Astrocyte of the spinal cord (primary cell): ENCODE measurements at regions not wholly inside any gene's neighbourhood (a gene's known extent, or its start where the extent isn't known, plus 50 kb on each side); places are given as distances from the start of the nearest gene placed in this dataset.
A peak's percentile ranks its signal among the peaks of the same experiment; 100 is the strongest.

Source experiments
- DNase-seq: peaks from one replicate; pipeline ENCODE4 v3.0.0; 2011; ENCODE audit warnings: low read depth, low spot score
- H3K4me3 ChIP-seq: 2 replicates; pipeline ENCODE4 v1.5.1; 2011; ENCODE audit warnings: low read depth, mild to moderate bottlenecking, low read length, moderate library complexity
- in situ Hi-C: cut with HindIII; loops from 2 replicates; pipeline ENCODE4 v1.10.0; 2017; ENCODE audit warnings: low sequenced_read_pairs
- TF ChIP-seq, protein P1 (sequence below): IDR thresholded peaks from 2 replicates; pipeline ENCODE4 v1.5.1; 2012; ENCODE audit warnings: low read depth, mild to moderate bottlenecking, low read length, inconsistent platforms

DNA sequence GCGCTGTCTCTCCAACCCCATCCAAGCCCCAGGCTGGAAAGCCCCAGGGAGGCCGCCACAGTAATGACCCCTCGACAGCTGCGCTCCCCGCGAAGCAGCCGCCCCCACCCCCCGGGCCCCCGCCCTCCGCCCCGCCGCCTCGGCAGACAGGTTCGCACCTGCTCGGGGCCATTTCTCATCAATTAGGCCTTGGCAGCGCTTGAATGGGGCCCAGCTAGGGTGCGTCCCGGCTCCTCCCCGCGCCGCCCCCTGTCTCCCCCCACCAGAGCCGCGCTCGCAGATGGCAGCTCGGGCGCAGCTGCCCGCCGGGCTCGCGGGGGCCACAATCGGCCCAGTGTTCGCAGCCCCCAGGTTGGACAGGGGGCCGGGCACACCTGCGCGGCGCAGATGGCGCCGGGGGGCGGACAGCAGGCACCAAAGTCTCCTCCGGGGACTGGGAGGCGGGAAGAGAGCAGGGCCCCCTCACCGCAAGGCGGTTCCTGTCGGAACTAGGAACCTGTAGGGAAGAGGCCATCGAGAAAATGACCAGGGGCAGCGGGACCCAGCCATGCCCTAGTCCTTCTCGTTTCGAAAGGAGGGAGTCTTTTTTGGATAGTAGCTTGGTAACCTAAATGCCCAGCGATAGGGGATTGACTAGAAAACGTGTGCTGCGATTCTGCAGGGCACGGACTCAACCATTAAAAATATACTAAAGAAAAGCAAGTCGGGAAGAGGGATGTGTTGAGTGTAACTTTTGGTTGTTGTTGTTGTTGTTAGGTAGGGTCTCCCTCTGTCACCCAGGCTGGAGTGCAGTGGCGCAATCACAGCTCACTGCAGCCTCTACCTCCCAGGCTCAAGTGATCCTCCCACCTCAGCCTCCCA is 83.2 kb upstream of the EYA2 start:
- no peak overlapping the region for H3K4me3 ChIP-seq
- DNase-seq = no peak
- in situ Hi-C loops = no loop called here
- TF ChIP-seq, protein P1, sequence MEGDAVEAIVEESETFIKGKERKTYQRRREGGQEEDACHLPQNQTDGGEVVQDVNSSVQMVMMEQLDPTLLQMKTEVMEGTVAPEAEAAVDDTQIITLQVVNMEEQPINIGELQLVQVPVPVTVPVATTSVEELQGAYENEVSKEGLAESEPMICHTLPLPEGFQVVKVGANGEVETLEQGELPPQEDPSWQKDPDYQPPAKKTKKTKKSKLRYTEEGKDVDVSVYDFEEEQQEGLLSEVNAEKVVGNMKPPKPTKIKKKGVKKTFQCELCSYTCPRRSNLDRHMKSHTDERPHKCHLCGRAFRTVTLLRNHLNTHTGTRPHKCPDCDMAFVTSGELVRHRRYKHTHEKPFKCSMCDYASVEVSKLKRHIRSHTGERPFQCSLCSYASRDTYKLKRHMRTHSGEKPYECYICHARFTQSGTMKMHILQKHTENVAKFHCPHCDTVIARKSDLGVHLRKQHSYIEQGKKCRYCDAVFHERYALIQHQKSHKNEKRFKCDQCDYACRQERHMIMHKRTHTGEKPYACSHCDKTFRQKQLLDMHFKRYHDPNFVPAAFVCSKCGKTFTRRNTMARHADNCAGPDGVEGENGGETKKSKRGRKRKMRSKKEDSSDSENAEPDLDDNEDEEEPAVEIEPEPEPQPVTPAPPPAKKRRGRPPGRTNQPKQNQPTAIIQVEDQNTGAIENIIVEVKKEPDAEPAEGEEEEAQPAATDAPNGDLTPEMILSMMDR = no peak

DNA sequence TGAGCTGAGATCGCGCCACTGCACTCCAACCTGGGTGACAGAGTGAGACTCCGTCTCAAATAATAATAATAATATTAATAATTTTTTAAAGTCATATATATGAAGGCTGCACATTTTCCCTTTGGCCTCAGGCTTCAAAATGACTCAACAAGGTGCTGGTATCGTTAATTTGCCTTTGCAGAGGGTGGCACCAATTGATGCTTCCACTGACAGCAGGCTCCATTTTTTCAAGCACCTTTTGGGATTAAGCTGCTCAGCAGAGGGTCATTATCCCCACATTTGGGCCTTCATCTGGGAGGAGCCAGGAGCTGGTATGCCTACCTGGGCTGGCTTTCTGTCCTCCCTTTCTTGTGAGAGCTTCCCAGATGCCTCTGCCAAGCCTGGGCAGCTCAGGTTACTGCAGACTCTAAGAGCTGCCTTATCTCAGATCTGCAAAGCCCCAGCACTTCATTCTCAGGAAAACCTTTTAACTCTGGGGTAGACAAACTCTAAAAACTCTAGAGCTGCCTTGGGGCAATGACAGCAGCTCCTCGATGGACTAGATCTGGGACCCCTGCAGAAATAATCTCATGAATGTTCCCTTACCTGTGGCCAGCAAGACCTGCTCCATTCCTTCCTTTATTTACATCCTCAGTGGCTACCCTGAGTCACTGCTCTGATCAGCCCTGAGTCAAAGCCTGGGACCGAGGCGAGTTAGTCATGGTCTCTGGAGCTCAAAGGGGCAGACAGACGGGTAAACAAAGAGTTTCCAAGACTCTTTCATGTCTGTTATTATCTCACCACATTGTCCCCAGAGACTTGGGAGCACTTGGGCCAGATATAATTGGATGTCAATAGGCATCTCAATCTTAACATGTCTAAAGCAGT is 80.0 kb upstream of the EYA2 start:
- in situ Hi-C loops = no loop called here
- DNase-seq = peak; percentile 86

DNA sequence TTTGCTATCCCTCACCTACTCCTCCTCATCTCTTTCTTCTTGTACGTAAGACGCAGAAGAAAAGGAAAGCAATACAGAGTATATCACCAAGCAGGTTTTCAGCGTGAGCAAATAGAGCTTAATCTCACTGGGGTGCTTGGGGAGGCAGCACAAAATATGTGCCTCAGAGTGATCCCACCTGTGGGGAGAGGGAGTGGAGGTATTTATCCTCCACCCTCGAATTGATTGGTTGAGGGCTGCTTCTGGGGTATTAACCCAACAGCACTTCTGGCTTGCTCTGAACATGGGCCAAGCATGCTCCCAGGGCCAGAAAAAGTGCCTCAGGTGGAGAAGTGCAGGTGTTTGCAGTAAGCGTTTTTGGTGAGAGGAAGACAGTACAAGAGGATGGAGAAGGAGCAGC is 78.5 kb upstream of the EYA2 start:
- DNase-seq = no peak
- no peak overlapping the region for H3K4me3 ChIP-seq
- in situ Hi-C loops = no loop called here
- TF ChIP-seq, protein P1 = no peak

More for the DNA sequence above, 80.0 kb upstream of the EYA2 start:
- no peak overlapping the region for H3K4me3 ChIP-seq
- TF ChIP-seq, protein P1 = no peak

DNA sequence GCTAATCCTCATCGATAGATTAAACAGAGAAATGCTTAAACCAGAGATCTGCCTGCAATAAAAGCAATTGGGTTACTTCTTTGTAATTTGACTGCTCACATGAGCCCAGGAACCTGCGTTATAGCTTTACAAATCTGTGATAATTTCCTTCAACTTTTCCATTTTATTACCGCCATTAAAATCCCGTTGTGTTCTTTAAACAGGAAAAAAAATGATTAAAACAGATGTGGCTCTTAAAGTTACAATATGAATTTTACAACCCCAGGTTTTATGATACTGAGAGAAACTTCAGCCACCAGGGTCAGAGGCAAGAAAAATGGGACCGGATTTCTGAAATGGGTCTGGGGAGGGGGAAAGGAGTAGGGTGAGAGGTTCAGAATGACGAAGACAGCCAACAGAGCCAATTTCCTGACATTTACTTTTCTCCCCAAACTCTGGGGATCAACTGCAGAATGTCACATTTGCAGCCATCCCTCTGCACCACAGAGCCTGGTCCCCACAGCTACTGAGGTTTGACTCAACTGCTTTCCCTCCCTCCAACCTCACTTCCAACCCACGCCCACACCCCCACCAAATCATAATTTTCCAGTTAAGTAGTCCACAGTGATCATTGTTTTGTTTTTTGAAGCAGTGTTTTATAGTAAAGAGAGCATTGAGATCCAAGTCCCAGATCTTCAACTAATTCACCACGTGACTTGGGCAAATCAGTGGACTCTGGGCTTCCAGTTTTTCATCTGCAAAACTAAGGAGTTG is 77.6 kb upstream of the EYA2 start:
- no peak for DNase-seq
- TF ChIP-seq, protein P1 = no peak
- H3K4me3 ChIP-seq = no peak overlapping the region
- in situ Hi-C loops = no loop called here

DNA sequence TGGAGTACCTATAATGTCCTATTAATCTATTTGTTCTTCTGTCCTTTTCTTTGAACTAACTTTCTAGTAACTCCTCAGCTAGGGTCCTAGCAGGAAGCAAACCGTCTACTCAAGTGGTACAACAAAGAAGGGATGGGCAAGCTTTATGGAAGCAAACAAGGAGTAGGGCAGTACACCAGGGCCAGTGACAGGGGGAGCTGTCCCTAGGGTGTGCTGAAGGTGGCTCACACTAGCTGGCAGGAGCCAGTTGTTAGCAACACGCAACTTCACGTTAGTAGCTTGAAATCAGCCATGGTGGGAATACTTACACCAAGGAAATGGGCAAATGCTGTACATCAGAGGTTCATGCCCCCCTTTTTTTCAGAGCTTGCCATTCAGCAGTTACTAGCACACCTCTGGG is 74.0 kb upstream of the EYA2 start:
- H3K4me3 ChIP-seq = no peak overlapping the region
- in situ Hi-C loops = no loop called here
- TF ChIP-seq, protein P1 = peak; percentile 20
- DNase-seq = no peak

DNA sequence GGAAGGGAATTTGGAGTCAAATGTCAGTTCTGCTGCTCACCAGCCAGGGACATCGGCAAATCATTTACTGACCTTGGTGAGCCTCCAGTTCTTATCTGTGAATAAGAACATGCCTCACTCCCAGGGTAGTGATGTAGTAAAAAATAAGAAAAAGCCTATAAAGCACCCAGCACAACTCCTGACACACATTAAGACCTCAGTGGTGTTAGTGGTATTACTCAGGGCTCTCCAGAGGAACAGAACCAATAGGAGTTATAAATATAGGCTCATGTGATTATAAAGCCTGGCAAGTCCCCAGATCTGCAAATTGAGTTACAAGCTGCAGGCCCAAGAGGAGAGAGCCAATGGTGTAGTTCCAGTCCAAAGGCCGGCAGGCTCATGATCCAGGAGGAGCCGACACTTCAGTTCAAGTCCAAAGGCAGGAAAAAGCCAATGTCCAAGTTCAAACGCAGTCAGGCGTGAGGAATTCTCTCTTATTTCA is 71.3 kb upstream of the EYA2 start:
- H3K4me3 ChIP-seq = no peak overlapping the region
- in situ Hi-C loops = no loop called here
- TF ChIP-seq, protein P1 = no peak
- no peak for DNase-seq
